Neural progenitor cell (in vitro differentiated cells): ENCODE measurements at regions not wholly inside any gene's neighbourhood (a gene's known extent, or its start where the extent isn't known, plus 50 kb on each side); places are given as distances from the start of the nearest gene placed in this dataset.

Experiments
- DNase-seq: peaks from one replicate; pipeline ENCODE4 v3.0.0-alpha.2; 2016; ENCODE audit warnings: low spot score
- H2AFZ ChIP-seq: fragments of 200-600 bp; sonication (generic); replicated peaks from 2 replicates; pipeline ENCODE4 v1.6.1; 2016; ENCODE audit warnings: antibody characterized with exemption
- H3F3A ChIP-seq: fragments of 200-600 bp; sonication (generic); 2 replicates; pipeline ENCODE4 v1.6.1; 2016; ENCODE audit warnings: antibody characterized with exemption, low read depth
- H3K27ac ChIP-seq: fragments of 200-600 bp; sonication (generic); 2 replicates; pipeline ENCODE4 v1.5.1; 2016; ENCODE audit warnings: mild to moderate bottlenecking
- H3K27me3 ChIP-seq: fragments of 200-600 bp; sonication (generic); 2 replicates; pipeline ENCODE4 v1.6.1; 2016; ENCODE audit warnings: mild to moderate bottlenecking, moderate library complexity
- H3K36me3 ChIP-seq: fragments of 200-600 bp; sonication (generic); 2 replicates; pipeline ENCODE4 v1.5.1; 2016
- H3K4me1 ChIP-seq: fragments of 200-600 bp; sonication (generic); 2 replicates; pipeline ENCODE4 v1.6.1; 2016; ENCODE audit warnings: mixed run types
- H3K4me2 ChIP-seq: fragments of 200-600 bp; sonication (generic); 2 replicates; pipeline ENCODE4 v1.6.1; 2016
- H3K4me3 ChIP-seq: fragments of 200-600 bp; sonication (generic); 2 replicates; pipeline ENCODE4 v1.5.1; 2016
- H3K79me2 ChIP-seq: fragments of 200-600 bp; sonication (generic); 2 replicates; pipeline ENCODE4 v1.6.1; 2016; ENCODE audit warnings: low read depth
- H3K9ac ChIP-seq: fragments of 200-600 bp; sonication (generic); 2 replicates; pipeline ENCODE4 v1.6.1; 2016
- H3K9me3 ChIP-seq: fragments of 200-600 bp; sonication (generic); 2 replicates; pipeline ENCODE4 v1.5.1; 2016; ENCODE audit warnings: low read depth
- H4K20me1 ChIP-seq: fragments of 200-600 bp; sonication (generic); 2 replicates; pipeline ENCODE4 v1.6.1; 2016; ENCODE audit warnings: low read depth
- H3K27ac Mint-ChIP-seq: 3 replicates; pipeline ENCODE4 v1.8.0; 2021; ENCODE audit warnings: mixed read lengths
- H3K27me3 Mint-ChIP-seq: 2 replicates; pipeline ENCODE4 v1.8.0; 2022; ENCODE audit warnings: low read depth, mild to moderate bottlenecking, inconsistent platforms, moderate library complexity, mixed read lengths; ENCODE audit not compliant: insufficient read depth
- H3K36me3 Mint-ChIP-seq: 3 replicates; pipeline ENCODE4 v1.8.0; 2021; ENCODE audit warnings: mixed read lengths
- H3K4me1 Mint-ChIP-seq: 3 replicates; pipeline ENCODE4 v1.8.0; 2021; ENCODE audit warnings: mixed read lengths
- H3K4me3 Mint-ChIP-seq: 3 replicates; pipeline ENCODE4 v1.8.0; 2021; ENCODE audit warnings: mild to moderate bottlenecking, moderate library complexity, mixed read lengths
- H3K9me3 Mint-ChIP-seq: 3 replicates; pipeline ENCODE4 v1.8.0; 2020; ENCODE audit warnings: mixed read lengths
- EZH2 ChIP-seq: fragments of 200-600 bp; sonication (generic); IDR thresholded peaks from 2 replicates; pipeline ENCODE4 v1.6.1; 2017; ENCODE audit warnings: antibody characterized with exemption, mild to moderate bottlenecking, moderate library complexity
- EZH2phosphoT487 ChIP-seq: fragments of 200-600 bp; sonication (generic); IDR thresholded peaks from 2 replicates; pipeline ENCODE4 v1.6.1; 2017; ENCODE audit warnings: antibody characterized with exemption
- TF ChIP-seq, protein P1 (sequence below): fragments of 200-600 bp; sonication (generic); IDR thresholded peaks from 2 replicates; pipeline ENCODE4 v1.5.1; 2017; ENCODE audit warnings: antibody characterized with exemption, mild to moderate bottlenecking

DNA sequence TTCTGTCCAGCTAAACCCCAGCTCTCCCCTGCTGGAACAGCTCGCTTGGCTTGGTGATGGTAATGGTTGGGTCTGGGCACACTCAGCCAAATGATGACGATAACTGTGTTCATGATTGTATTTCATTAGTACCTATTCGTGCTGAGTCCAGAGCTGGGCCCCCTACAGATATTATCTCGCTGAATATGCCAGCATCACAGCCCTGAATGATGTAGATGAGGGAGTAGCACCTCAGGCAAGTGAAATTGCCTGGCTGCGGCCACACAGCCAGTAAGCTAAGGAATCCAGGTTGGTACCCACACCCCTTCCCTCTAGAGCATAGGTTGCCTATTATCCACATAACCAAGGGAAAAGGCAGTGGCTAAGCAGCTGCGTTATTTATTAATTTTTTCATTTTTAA is 163.5 kb downstream of the KTN1 start:
- Histone ChIP-seq H3K4me3 (no peak overlapping the region), H3K27ac (no peak overlapping the region), H3K4me2 (no peak overlapping the region), H3K9ac (no peak overlapping the region), H3K9me3 (no peaks in the 10 kb centered on the region), H3K4me1 (peaks cover 18% of the 10 kb centered on the region), H3K27me3 (peaks cover 8% of the 10 kb centered on the region), H3F3A (peaks cover 4% of the 10 kb centered on the region), H3K79me2 (no peaks in the 10 kb centered on the region), H2AFZ (no peak overlapping the region), H3K36me3 (no peaks in the 10 kb centered on the region), H4K20me1 (no peaks in the 10 kb centered on the region)
- Mint-ChIP-seq H3K27me3 (peaks cover 5% of the 10 kb centered on the region), H3K36me3 (no peaks in the 10 kb centered on the region), H3K27ac (no peak overlapping the region), H3K9me3 (no peaks in the 10 kb centered on the region), H3K4me3 (no peak overlapping the region), H3K4me1 (peaks cover 34% of the 10 kb centered on the region)
- TF ChIP-seq EZH2 (no peak), EZH2phosphoT487 (no peak)
- TF ChIP-seq, protein P1, sequence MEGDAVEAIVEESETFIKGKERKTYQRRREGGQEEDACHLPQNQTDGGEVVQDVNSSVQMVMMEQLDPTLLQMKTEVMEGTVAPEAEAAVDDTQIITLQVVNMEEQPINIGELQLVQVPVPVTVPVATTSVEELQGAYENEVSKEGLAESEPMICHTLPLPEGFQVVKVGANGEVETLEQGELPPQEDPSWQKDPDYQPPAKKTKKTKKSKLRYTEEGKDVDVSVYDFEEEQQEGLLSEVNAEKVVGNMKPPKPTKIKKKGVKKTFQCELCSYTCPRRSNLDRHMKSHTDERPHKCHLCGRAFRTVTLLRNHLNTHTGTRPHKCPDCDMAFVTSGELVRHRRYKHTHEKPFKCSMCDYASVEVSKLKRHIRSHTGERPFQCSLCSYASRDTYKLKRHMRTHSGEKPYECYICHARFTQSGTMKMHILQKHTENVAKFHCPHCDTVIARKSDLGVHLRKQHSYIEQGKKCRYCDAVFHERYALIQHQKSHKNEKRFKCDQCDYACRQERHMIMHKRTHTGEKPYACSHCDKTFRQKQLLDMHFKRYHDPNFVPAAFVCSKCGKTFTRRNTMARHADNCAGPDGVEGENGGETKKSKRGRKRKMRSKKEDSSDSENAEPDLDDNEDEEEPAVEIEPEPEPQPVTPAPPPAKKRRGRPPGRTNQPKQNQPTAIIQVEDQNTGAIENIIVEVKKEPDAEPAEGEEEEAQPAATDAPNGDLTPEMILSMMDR, result no peak
- DNase-seq, result no peak

DNA sequence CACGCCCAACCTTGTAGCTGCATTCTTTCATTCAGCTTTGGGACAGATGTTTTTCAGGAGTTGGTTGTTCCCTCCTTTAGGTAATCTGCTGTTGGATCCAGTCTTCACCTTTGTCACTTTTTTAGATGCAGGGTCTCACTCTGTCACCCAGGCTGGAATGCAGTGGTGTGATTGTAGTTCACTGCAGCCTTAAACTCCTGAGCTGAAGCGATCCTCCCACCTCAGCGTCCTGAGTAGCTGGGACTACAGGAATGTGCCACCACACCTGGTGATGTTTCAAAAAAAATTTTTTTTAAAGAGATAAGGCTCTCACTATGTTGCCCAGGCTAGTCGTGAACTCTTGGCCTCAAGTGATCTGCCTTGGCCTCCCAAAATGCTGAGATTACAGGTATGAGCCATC is 164.3 kb downstream of the KTN1 start:
- no peak for DNase-seq
- Histone ChIP-seq H2AFZ (no peak overlapping the region), H3K79me2 (no peaks in the 10 kb centered on the region), H3K27ac (no peak overlapping the region), H4K20me1 (no peaks in the 10 kb centered on the region), H3K9me3 (no peaks in the 10 kb centered on the region), H3K4me2 (no peak overlapping the region), H3K4me1 (peaks cover 26% of the 10 kb centered on the region), H3K4me3 (no peak overlapping the region), H3F3A (peaks cover 11% of the 10 kb centered on the region), H3K36me3 (no peaks in the 10 kb centered on the region), H3K27me3 (peaks cover 8% of the 10 kb centered on the region), H3K9ac (no peak overlapping the region)
- no peak for TF ChIP-seq EZH2phosphoT487
- TF ChIP-seq, protein P1, result no peak
- peaks cover 8% of the 10 kb centered on the region for H3K27me3 Mint-ChIP-seq
- peaks cover 37% of the 10 kb centered on the region for H3K4me1 Mint-ChIP-seq
- no peak overlapping the region for H3K4me3 Mint-ChIP-seq
- H3K36me3 Mint-ChIP-seq, result no peaks in the 10 kb centered on the region
- H3K9me3 Mint-ChIP-seq, result no peaks in the 10 kb centered on the region
- no peak overlapping the region for H3K27ac Mint-ChIP-seq

DNA sequence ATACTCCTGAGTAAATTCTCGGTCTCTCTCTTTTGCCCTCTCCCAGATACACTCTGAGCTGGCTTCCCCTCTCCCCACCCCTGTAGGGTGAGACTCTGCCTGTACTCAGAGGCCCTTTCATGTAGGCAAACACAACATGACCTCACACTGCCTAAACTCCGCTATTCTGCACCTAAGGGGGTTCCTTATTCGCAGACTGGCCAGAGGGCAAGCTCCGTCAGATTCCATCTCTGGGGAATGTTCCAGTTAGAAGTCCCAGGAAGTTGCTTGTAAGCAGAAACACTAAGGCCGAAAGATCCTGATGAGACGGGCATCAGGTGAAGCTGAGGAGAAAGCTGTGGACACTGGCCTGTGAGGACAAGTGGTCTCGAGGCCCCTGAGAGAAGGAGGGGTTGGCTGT is 165.9 kb downstream of the KTN1 start:
- Histone ChIP-seq H3K36me3 (no peaks in the 10 kb centered on the region), H3F3A (peaks cover 17% of the 10 kb centered on the region), H3K27me3 (peaks cover 8% of the 10 kb centered on the region), H3K4me3 (no peak overlapping the region), H3K27ac (no peak overlapping the region), H3K4me2 (no peak overlapping the region), H3K4me1 (peaks cover 14% of the 10 kb centered on the region), H4K20me1 (no peaks in the 10 kb centered on the region), H2AFZ (no peak overlapping the region), H3K9ac (no peak overlapping the region), H3K9me3 (no peaks in the 10 kb centered on the region), H3K79me2 (no peaks in the 10 kb centered on the region)
- H3K27me3 Mint-ChIP-seq, result peaks cover 5% of the 10 kb centered on the region
- no peak overlapping the region for H3K4me3 Mint-ChIP-seq
- H3K4me1 Mint-ChIP-seq, result peaks cover 28% of the 10 kb centered on the region
- TF ChIP-seq EZH2phosphoT487, result no peak
- TF ChIP-seq, protein P1, result no peak
- TF ChIP-seq EZH2, result no peak
- H3K27ac Mint-ChIP-seq, result no peak overlapping the region
- DNase-seq, result no peak
- H3K9me3 Mint-ChIP-seq, result no peaks in the 10 kb centered on the region
- no peaks in the 10 kb centered on the region for H3K36me3 Mint-ChIP-seq

DNA sequence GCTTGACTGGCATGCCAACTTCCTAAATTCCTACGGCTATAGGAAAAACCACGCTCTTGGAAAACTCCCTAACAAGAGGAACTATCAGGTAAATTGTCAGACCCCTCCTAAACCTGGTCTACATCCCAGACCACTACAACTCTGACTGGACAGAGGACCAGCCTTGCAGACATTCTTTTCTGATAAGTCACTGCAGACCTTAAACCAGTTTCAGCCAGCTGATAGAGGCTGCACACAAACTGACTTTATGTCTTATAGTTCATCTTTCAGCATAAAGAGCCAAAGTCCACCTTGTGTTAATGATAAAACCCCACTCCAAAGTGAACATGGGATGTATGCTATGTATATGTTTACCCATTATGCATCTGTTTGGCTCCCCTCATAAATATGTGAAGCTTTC is 166.6 kb downstream of the KTN1 start:
- Histone ChIP-seq H4K20me1 (no peaks in the 10 kb centered on the region), H3K27me3 (peaks cover 8% of the 10 kb centered on the region), H3K36me3 (no peaks in the 10 kb centered on the region), H3K4me1 (peaks cover 11% of the 10 kb centered on the region), H3F3A (peaks cover 24% of the 10 kb centered on the region), H3K9ac (no peak overlapping the region), H3K9me3 (no peaks in the 10 kb centered on the region), H3K27ac (no peak overlapping the region), H3K4me3 (no peak overlapping the region), H2AFZ (no peak overlapping the region), H3K4me2 (no peak overlapping the region), H3K79me2 (no peaks in the 10 kb centered on the region)
- Mint-ChIP-seq H3K27ac (no peak overlapping the region), H3K4me3 (no peak overlapping the region), H3K9me3 (no peaks in the 10 kb centered on the region), H3K27me3 (peaks cover 2% of the 10 kb centered on the region), H3K4me1 (peaks cover 24% of the 10 kb centered on the region), H3K36me3 (no peaks in the 10 kb centered on the region)
- no peak for TF ChIP-seq EZH2phosphoT487
- TF ChIP-seq, protein P1, result no peak
- no peak for TF ChIP-seq EZH2
- DNase-seq, result no peak
